ENCODE measurements at regions not wholly inside any gene's neighbourhood (a gene's known extent, or its start where the extent isn't known, plus 50 kb on each side); places are given as distances from the start of the nearest gene placed in this dataset.

- no peak for ATAC-seq
- DNase-seq, result no peak
- 64% methylated on average over 5 of the region's 17 CpGs for WGBS (ENCODE audit: insufficient coverage, low coverage, low lambda C conversion rate, missing lambda C conversion rate)
- intact Hi-C loops (cut with DNase I), result no loop called here
- Histone ChIP-seq H3K9me3 (no peaks in the 10 kb centered on the region), H3K27ac (no peak overlapping the region), H3K4me3 (no peak overlapping the region), H3K27me3 (no peaks in the 10 kb centered on the region), H3K36me3 (no peaks in the 10 kb centered on the region), H3K4me1 (no peaks in the 10 kb centered on the region)
- TF ChIP-seq POLR2A (IDR thresholded peaks at IDR 0.05), result no peak
- TF ChIP-seq CTCF (IDR thresholded peaks at IDR 0.05), result no peak
Measured at GRCh38 chr11:25943777-25944661, 387.9 kb upstream of the ANO3 start.

- no peaks in the 10 kb centered on the region for H3K36me3 ChIP-seq
- intact Hi-C loops (cut with DNase I), result no loop called here
- H3K27me3 ChIP-seq, result no peaks in the 10 kb centered on the region
- no peak for TF ChIP-seq CTCF (IDR thresholded peaks at IDR 0.05)
- no peak for TF ChIP-seq POLR2A (IDR thresholded peaks at IDR 0.05)
- DNase-seq, result no peak
- H3K4me3 ChIP-seq, result no peak overlapping the region
- H3K4me1 ChIP-seq, result no peaks in the 10 kb centered on the region
- H3K27ac ChIP-seq, result no peak overlapping the region
- ATAC-seq, result no peak
- whole genome bisulfite sequencing (ENCODE audit: insufficient coverage, low coverage, low lambda C conversion rate, missing lambda C conversion rate), result 40% methylated on average over 2 of the region's 2 CpGs
- H3K9me3 ChIP-seq, result no peaks in the 10 kb centered on the region
Measured at GRCh38 chr11:25949918-25950317, 382.0 kb upstream of the ANO3 start.

GRCh38 chr11:25953006-25953405 lies 378.9 kb upstream of the ANO3 start:
- no peak overlapping the region for H3K4me3 ChIP-seq
- intact Hi-C loops (cut with DNase I), result no loop called here
- no peaks in the 10 kb centered on the region for H3K36me3 ChIP-seq
- no peaks in the 10 kb centered on the region for H3K4me1 ChIP-seq
- H3K27ac ChIP-seq, result no peak overlapping the region
- no peaks in the 10 kb centered on the region for H3K27me3 ChIP-seq
- DNase-seq (no peak), ATAC-seq (no peak)
- H3K9me3 ChIP-seq, result no peaks in the 10 kb centered on the region
- WGBS (ENCODE audit: insufficient coverage, low coverage, low lambda C conversion rate, missing lambda C conversion rate), result 48% methylated on average over 3 of the region's 3 CpGs
- TF ChIP-seq CTCF (IDR thresholded peaks at IDR 0.05), result no peak
- TF ChIP-seq POLR2A (IDR thresholded peaks at IDR 0.05), result no peak

GRCh38 chr11:25958045-25958444 lies 373.9 kb upstream of the ANO3 start:
- DNase-seq (no peak), ATAC-seq (no peak)
- no peak overlapping the region for H3K4me3 ChIP-seq
- WGBS (ENCODE audit: insufficient coverage, low coverage, low lambda C conversion rate, missing lambda C conversion rate), result 54% methylated on average over 4 of the region's 4 CpGs
- no peaks in the 10 kb centered on the region for H3K4me1 ChIP-seq
- intact Hi-C loops (cut with DNase I), result no loop called here
- H3K27ac ChIP-seq, result no peak overlapping the region
- H3K27me3 ChIP-seq, result no peaks in the 10 kb centered on the region
- no peaks in the 10 kb centered on the region for H3K9me3 ChIP-seq
- no peaks in the 10 kb centered on the region for H3K36me3 ChIP-seq
- no peak for TF ChIP-seq CTCF (IDR thresholded peaks at IDR 0.05)
- no peak for TF ChIP-seq POLR2A (IDR thresholded peaks at IDR 0.05)
